ENCODE measurements at regions not wholly inside any gene's neighbourhood (a gene's known extent, or its start where the extent isn't known, plus 50 kb on each side); places are given as distances from the start of the nearest gene placed in this dataset.
A peak's percentile ranks its signal among the peaks of the same experiment; 100 is the strongest.
"Not testable (repeated sequence)": the region's sequence is repeated elsewhere in the genome, so short reads cannot be mapped to it uniquely, and the experiment has no call there.

DNA sequence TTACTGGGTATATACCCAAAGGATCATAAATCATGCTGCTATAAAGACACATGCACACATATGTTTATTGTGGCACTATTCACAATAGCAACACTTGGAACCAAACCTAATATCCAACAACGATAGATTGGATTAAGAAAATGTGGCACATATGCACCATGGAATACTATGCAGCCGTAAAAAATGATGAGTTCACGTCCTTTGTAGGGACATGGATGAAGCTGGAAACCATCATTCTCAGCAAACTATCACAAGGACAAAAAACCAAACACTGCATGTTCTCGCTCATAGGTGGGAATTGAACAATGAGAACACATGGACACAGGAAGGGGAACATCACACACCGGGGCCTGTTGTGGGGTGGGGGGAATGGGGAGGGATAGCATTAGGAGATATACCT lies 744.0 kb downstream of the SH3BGRL start:
- TF ChIP-seq ZNF146 (tag by site-specific recombination; IDR thresholded peaks at IDR 0.05), result peak; percentile 88
- peak; percentile 73 for TF ChIP-seq ZNF280D (tag by site-specific recombination; IDR thresholded peaks at IDR 0.05)
- H3K27ac ChIP-seq (ENCODE audit: extremely low read depth, low read depth, low read length); POLR2A ChIA-PET; H3K4me1 ChIP-seq (ENCODE audit: control insufficient read depth, insufficient read depth, low read length); H3K4me3 ChIP-seq (ENCODE audit: low read depth, low read length); H3K36me3 ChIP-seq (ENCODE audit: control insufficient read depth in 2 of 2, insufficient read depth in 1 of 2, low read length in 2 of 2); CTCF ChIA-PET; H3K9me3 ChIP-seq (ENCODE audit: control insufficient read depth, insufficient read depth, low read depth, low read length): not testable (repeated sequence)

- Histone ChIP-seq H3K36me3 (ENCODE audit: control insufficient read depth in 2 of 2, insufficient read depth in 1 of 2, low read length in 2 of 2) (no peaks in the 10 kb centered on the region), H3K27ac (ENCODE audit: extremely low read depth, low read depth, low read length) (no peak overlapping the region), H3K9me3 (ENCODE audit: control insufficient read depth, insufficient read depth, low read depth, low read length) (no peaks in the 10 kb centered on the region; the same call in none of the 2 replicates), H3K4me1 (ENCODE audit: control insufficient read depth, insufficient read depth, low read length) (no peaks in the 10 kb centered on the region), H3K4me3 (ENCODE audit: low read depth, low read length) (no peak overlapping the region)
- ChIA-PET POLR2A (no interaction called here), CTCF (interaction anchor here (0.6 to 2.2 kb wide), 8 partner anchors 10 to 1081 kb away, joined by 3 to 17 read pairs (median 3); no protein-coding TSS in a partner anchor)
- TF ChIP-seq ZSCAN4 (tag by site-specific recombination; IDR thresholded peaks at IDR 0.05) (peak; percentile 98), IKZF3 (tag by site-specific recombination; IDR thresholded peaks at IDR 0.05) (no peak), ZFHX2 (tag by site-specific recombination; conservative IDR thresholded peaks at IDR 0.05) (no peak)
These were observed 755.4 kb downstream of the SH3BGRL start for GRCh38 chrX:81957318-81957717.

DNA sequence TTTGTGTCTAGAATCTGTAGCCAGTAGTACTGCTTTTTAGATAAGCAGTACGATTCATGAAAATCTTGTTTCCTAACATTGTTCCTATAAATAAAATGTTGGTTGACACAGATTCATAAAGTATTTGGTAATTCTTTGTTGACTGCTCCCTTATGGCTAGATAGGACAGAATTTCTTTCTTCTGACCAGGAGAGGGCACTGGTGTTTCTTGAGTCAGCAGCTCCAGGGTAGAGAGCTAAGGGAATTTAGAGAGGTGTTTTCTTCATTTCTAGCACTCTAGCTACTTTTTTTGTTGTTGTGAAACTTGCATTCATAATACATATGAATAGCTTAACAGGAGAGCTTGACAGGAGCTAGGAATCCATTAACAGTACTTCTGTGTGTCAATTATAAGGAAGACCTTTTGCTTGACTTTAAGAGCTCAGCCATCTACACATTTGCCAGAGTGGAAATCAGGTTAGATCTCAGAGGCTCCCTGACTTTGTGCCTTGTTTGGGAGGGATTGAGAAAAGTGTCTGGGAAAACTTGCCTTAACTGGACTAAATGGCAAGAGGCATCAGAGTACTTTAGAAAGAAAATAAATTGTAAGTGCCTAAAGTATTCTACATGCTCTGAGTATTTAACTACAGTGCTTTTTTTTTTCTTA lies 756.1 kb downstream of the SH3BGRL start:
- peak; percentile 50 for TF ChIP-seq ZNF654 (tag by site-specific recombination; IDR thresholded peaks at IDR 0.05; ENCODE audit: low read depth)
- no peak for TF ChIP-seq SCRT2 (tag by site-specific recombination; IDR thresholded peaks at IDR 0.05)
- no peak for TF ChIP-seq PATZ1 (tag by site-specific recombination; IDR thresholded peaks at IDR 0.05)
- no peak for TF ChIP-seq ZNF239 (tag by site-specific recombination; IDR thresholded peaks at IDR 0.05)
- no peak for TF ChIP-seq ZFP69B (tag by site-specific recombination; IDR thresholded peaks at IDR 0.05)
- POLR2A ChIA-PET, result no interaction called here
- CTCF ChIA-PET, result interaction anchor here (0.6 to 2.2 kb wide), 17 partner anchors 9 to 1677 kb away, joined by 3 to 17 read pairs (median 3); no protein-coding TSS in a partner anchor
- Histone ChIP-seq H3K36me3 (ENCODE audit: control insufficient read depth in 2 of 2, insufficient read depth in 1 of 2, low read length in 2 of 2) (no peaks in the 10 kb centered on the region), H3K4me3 (ENCODE audit: low read depth, low read length) (no peak overlapping the region), H3K9me3 (ENCODE audit: control insufficient read depth, insufficient read depth, low read depth, low read length) (no peaks in the 10 kb centered on the region; the same call in 1 of the 2 replicates), H3K4me1 (ENCODE audit: control insufficient read depth, insufficient read depth, low read length) (no peaks in the 10 kb centered on the region), H3K27ac (ENCODE audit: extremely low read depth, low read depth, low read length) (no peak overlapping the region)

GRCh38 chrX:81959964-81960363 lies 758.1 kb downstream of the SH3BGRL start:
- CTCF ChIA-PET, result interaction anchor here (0.6 to 0.7 kb wide), 3 partner anchors 36 to 1868 kb away, joined by 3 read pairs; no protein-coding TSS in a partner anchor
- Histone ChIP-seq H3K4me1 (ENCODE audit: control insufficient read depth, insufficient read depth, low read length) (no peaks in the 10 kb centered on the region), H3K36me3 (ENCODE audit: control insufficient read depth in 2 of 2, insufficient read depth in 1 of 2, low read length in 2 of 2) (no peaks in the 10 kb centered on the region), H3K4me3 (ENCODE audit: low read depth, low read length) (no peak overlapping the region), H3K27ac (ENCODE audit: extremely low read depth, low read depth, low read length) (no peak overlapping the region), H3K9me3 (ENCODE audit: control insufficient read depth, insufficient read depth, low read depth, low read length) (no peaks in the 10 kb centered on the region; the same call in 1 of the 2 replicates)
- TF ChIP-seq ZNF558 (tag by site-specific recombination; IDR thresholded peaks at IDR 0.05) (no peak), ZFHX2 (tag by site-specific recombination; conservative IDR thresholded peaks at IDR 0.05) (no peak), ZXDB (tag by site-specific recombination; IDR thresholded peaks at IDR 0.05) (no peak), HOXA7 (CRISPR knock-in tag; IDR thresholded peaks at IDR 0.05; ENCODE audit: borderline replicate concordance) (no peak), KLF16 (tag by site-specific recombination; IDR thresholded peaks at IDR 0.05) (no peak), ZNF221 (tag by site-specific recombination; IDR thresholded peaks at IDR 0.05; ENCODE audit: borderline replicate concordance) (no peak)
- TF ChIP-seq, protein P1, sequence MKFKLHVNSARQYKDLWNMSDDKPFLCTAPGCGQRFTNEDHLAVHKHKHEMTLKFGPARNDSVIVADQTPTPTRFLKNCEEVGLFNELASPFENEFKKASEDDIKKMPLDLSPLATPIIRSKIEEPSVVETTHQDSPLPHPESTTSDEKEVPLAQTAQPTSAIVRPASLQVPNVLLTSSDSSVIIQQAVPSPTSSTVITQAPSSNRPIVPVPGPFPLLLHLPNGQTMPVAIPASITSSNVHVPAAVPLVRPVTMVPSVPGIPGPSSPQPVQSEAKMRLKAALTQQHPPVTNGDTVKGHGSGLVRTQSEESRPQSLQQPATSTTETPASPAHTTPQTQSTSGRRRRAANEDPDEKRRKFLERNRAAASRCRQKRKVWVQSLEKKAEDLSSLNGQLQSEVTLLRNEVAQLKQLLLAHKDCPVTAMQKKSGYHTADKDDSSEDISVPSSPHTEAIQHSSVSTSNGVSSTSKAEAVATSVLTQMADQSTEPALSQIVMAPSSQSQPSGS (tag by site-specific recombination; IDR thresholded peaks at IDR 0.05; ENCODE audit: low read depth), result no peak
- TF ChIP-seq, protein P2, sequence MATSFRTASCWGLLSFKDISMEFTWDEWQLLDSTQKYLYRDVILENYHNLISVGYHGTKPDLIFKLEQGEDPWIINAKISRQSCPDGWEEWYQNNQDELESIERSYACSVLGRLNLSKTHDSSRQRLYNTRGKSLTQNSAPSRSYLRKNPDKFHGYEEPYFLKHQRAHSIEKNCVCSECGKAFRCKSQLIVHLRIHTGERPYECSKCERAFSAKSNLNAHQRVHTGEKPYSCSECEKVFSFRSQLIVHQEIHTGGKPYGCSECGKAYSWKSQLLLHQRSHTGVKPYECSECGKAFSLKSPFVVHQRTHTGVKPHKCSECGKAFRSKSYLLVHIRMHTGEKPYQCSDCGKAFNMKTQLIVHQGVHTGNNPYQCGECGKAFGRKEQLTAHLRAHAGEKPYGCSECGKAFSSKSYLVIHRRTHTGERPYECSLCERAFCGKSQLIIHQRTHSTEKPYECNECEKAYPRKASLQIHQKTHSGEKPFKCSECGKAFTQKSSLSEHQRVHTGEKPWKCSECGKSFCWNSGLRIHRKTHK (tag by site-specific recombination; IDR thresholded peaks at IDR 0.05), result no peak
- POLR2A ChIA-PET, result no interaction called here

Data from HEK293 (cell line).